PC-9 (cell line): ENCODE measurements at regions not wholly inside any gene's neighbourhood (a gene's known extent, or its start where the extent isn't known, plus 50 kb on each side); places are given as distances from the start of the nearest gene placed in this dataset.

Source experiments
- EZH2 ChIP-seq: fragments of 200-600 bp; sonication (generic); IDR thresholded peaks from 2 replicates; pipeline ENCODE4 v1.8.0; 2017; ENCODE audit warnings: antibody characterized with exemption, low read depth
- TF ChIP-seq, protein P1 (sequence below): fragments of 200-600 bp; sonication (generic); conservative IDR thresholded peaks from 2 replicates; pipeline ENCODE4 v1.6.1; 2017; ENCODE audit warnings: mixed run types, antibody characterized with exemption, mild to moderate bottlenecking, moderate library complexity

DNA sequence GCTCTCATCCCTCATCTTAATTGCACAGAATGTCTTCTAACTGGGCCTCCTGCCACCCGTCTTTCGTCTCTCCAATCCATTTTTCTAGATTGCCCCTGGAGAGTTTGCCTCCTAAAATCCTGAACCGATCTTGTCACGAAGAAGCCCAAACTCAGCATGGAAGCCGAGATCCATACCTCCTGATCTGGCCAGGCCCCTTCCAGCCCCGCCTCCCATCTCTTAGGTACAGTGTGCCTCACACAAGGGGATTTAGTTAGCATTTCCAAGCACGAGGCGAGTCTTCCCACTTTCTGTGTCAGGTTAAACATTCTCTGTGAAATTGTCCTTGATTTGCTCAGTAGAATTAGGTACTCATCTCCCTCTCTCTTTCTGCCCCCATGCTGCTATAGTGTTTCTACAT, 80.0 kb upstream of the TENM3 start:
- TF ChIP-seq, protein P1, sequence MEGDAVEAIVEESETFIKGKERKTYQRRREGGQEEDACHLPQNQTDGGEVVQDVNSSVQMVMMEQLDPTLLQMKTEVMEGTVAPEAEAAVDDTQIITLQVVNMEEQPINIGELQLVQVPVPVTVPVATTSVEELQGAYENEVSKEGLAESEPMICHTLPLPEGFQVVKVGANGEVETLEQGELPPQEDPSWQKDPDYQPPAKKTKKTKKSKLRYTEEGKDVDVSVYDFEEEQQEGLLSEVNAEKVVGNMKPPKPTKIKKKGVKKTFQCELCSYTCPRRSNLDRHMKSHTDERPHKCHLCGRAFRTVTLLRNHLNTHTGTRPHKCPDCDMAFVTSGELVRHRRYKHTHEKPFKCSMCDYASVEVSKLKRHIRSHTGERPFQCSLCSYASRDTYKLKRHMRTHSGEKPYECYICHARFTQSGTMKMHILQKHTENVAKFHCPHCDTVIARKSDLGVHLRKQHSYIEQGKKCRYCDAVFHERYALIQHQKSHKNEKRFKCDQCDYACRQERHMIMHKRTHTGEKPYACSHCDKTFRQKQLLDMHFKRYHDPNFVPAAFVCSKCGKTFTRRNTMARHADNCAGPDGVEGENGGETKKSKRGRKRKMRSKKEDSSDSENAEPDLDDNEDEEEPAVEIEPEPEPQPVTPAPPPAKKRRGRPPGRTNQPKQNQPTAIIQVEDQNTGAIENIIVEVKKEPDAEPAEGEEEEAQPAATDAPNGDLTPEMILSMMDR = no peak
- no peak for TF ChIP-seq EZH2
